EH (cell line): ENCODE measurements at regions not wholly inside any gene's neighbourhood (a gene's known extent, or its start where the extent isn't known, plus 50 kb on each side); places are given as distances from the start of the nearest gene placed in this dataset.
"Not testable (repeated sequence)": the region's sequence is repeated elsewhere in the genome, so short reads cannot be mapped to it uniquely, and the experiment has no call there.

Experiments
- DNase-seq: peaks from one replicate; pipeline ENCODE4 v3.0.0-alpha.2; 2015; ENCODE audit warnings: low read depth

- DNase-seq: no peak
These were observed 331.3 kb upstream of the RBMS3 start for GRCh38 chr3:28949580-28949979.

- no peak for DNase-seq
These were observed 330.3 kb upstream of the RBMS3 start for GRCh38 chr3:28950614-28951013.

GRCh38 chr3:28951772-28952556 lies 328.9 kb upstream of the RBMS3 start:
- no peak for DNase-seq

- DNase-seq: no peak
These were observed 322.2 kb upstream of the RBMS3 start for GRCh38 chr3:28958656-28959055.

GRCh38 chr3:28971156-28971555 lies 309.7 kb upstream of the RBMS3 start:
- peak; percentile 18 for DNase-seq

- DNase-seq: peak; percentile 43
These were observed 307.9 kb upstream of the RBMS3 start for GRCh38 chr3:28972921-28973320.

- peak; percentile 41 for DNase-seq
These were observed 307.3 kb upstream of the RBMS3 start for GRCh38 chr3:28973609-28974008.

GRCh38 chr3:28978092-28978491 lies 302.8 kb upstream of the RBMS3 start:
- DNase-seq: no peak

- no peak for DNase-seq
These were observed 300.7 kb upstream of the RBMS3 start for GRCh38 chr3:28980131-28980530.

GRCh38 chr3:28980631-28981030 lies 300.2 kb upstream of the RBMS3 start:
- DNase-seq: no peak

- no peak for DNase-seq
These were observed 298.0 kb upstream of the RBMS3 start for GRCh38 chr3:28982906-28983305.

GRCh38 chr3:28986922-28987321 lies 293.9 kb upstream of the RBMS3 start:
- no peak for DNase-seq

- peak; percentile 9 for DNase-seq
These were observed 291.2 kb upstream of the RBMS3 start for GRCh38 chr3:28989646-28990089.

- DNase-seq: no peak
These were observed 286.5 kb upstream of the RBMS3 start for GRCh38 chr3:28994161-28994905.

- no peak for DNase-seq
These were observed 275.8 kb upstream of the RBMS3 start for GRCh38 chr3:29004885-29005599.

- DNase-seq: no peak
These were observed 275.0 kb upstream of the RBMS3 start for GRCh38 chr3:29005862-29006261.

- DNase-seq: no peak
These were observed 269.4 kb upstream of the RBMS3 start for GRCh38 chr3:29011441-29011840.

GRCh38 chr3:29011966-29012365 lies 268.9 kb upstream of the RBMS3 start:
- no peak for DNase-seq

GRCh38 chr3:29022976-29023375 lies 257.9 kb upstream of the RBMS3 start:
- no peak for DNase-seq

GRCh38 chr3:29026286-29026685 lies 254.6 kb upstream of the RBMS3 start:
- no peak for DNase-seq

- DNase-seq: peak; percentile 8
These were observed 253.9 kb upstream of the RBMS3 start for GRCh38 chr3:29026959-29027358.

- not testable (repeated sequence) for DNase-seq
These were observed 249.7 kb upstream of the RBMS3 start for GRCh38 chr3:29031175-29031574.

GRCh38 chr3:29033511-29033910 lies 247.4 kb upstream of the RBMS3 start:
- no peak for DNase-seq
